ENCODE measurements at regions not wholly inside any gene's neighbourhood (a gene's known extent, or its start where the extent isn't known, plus 50 kb on each side); places are given as distances from the start of the nearest gene placed in this dataset.

GRCh38 chr12:25376985-25377384, 126.3 kb upstream of the KRAS start:
- H3K23me2 ChIP-seq (ENCODE audit: low read depth, low read length): no peaks in the 10 kb centered on the region
- H3K18ac ChIP-seq (ENCODE audit: extremely low read depth, low read length): no peak overlapping the region
- 78% methylated on average over 4 of the region's 4 CpGs; no CpG with 5 or more reads in 1 of the 2 experiments for WGBS, 2 experiments (ENCODE audit: extremely low coverage in 1 of 2, insufficient coverage in 1 of 2, insufficient read length in 1 of 2, insufficient replicate concordance in 2 of 2, low coverage in 1 of 2, low lambda C conversion rate in 2 of 2, missing lambda C conversion rate in 1 of 2)
- no peak overlapping the region for H4K91ac ChIP-seq (replicated peaks; ENCODE audit: insufficient read length, low read length)
- H3K4me3 ChIP-seq (ENCODE audit: extremely low read depth in 1 of 4, insufficient read depth in 2 of 4, low read depth in 3 of 4, low read length in 4 of 4): no peak overlapping the region
- no peak overlapping the region for H3K14ac ChIP-seq (ENCODE audit: insufficient read length)
- H2AK5ac ChIP-seq (ENCODE audit: low read depth, low read length): no peak overlapping the region
- H3K36me3 ChIP-seq (ENCODE audit: control insufficient read depth in 2 of 4, insufficient read depth in 4 of 4, low read length in 3 of 4): no peaks in the 10 kb centered on the region
- no peak overlapping the region for H3K27ac ChIP-seq (ENCODE audit: low read depth, low read length)
- H3K56ac ChIP-seq (replicated peaks; ENCODE audit: insufficient read length, low read depth, low read length): no peak overlapping the region
- no peaks in the 10 kb centered on the region for H3K4me1 ChIP-seq (replicated peaks in 1 of 4; ENCODE audit: control insufficient read depth in 3 of 4, insufficient read depth in 4 of 4, low read length in 3 of 4)
- no peaks in the 10 kb centered on the region for H3K79me1 ChIP-seq (ENCODE audit: low read depth, low read length)
- H3K4me2 ChIP-seq (ENCODE audit: insufficient read depth in 1 of 2, low read depth in 2 of 2, low read length in 2 of 2): no peak overlapping the region
- no peak for FAIRE-seq
- H3K9ac ChIP-seq (replicated peaks in 1 of 4; ENCODE audit: extremely low read depth in 1 of 4, low read depth in 3 of 4, low read length in 3 of 4): no peak overlapping the region
- H2BK12ac ChIP-seq (ENCODE audit: low read depth, low read length): no peak overlapping the region
- H2BK120ac ChIP-seq (replicated peaks; ENCODE audit: low read depth, low read length): no peak overlapping the region
- no peaks in the 10 kb centered on the region for H4K20me1 ChIP-seq (replicated peaks in 1 of 2; ENCODE audit: control insufficient read depth in 1 of 2, insufficient read depth in 2 of 2, low read length in 2 of 2)
- H4K8ac ChIP-seq (ENCODE audit: extremely low read depth, insufficient read depth, low read length): no peak overlapping the region
- H3K4ac ChIP-seq (replicated peaks; ENCODE audit: insufficient read length, low read depth, low read length): no peak overlapping the region
- no peak for TF ChIP-seq TEAD4 (IDR thresholded peaks at IDR 0.05; ENCODE audit: low read depth, low read length)
- no peak for TF ChIP-seq CBX8 (IDR thresholded peaks at IDR 0.05; ENCODE audit: borderline replicate concordance, low read depth, low read length)
- TF ChIP-seq SIX5 (IDR thresholded peaks at IDR 0.05; ENCODE audit: low read depth, low read length): no peak
- no peak for TF ChIP-seq YY1 (IDR thresholded peaks at IDR 0.05; ENCODE audit: low read depth, low read length)
- no peak for TF ChIP-seq EP300 (IDR thresholded peaks at IDR 0.05; ENCODE audit: borderline replicate concordance in 1 of 2, low read depth in 2 of 2, low read length in 2 of 2)
- no peak for TF ChIP-seq RNF2 (IDR thresholded peaks at IDR 0.05; ENCODE audit: borderline replicate concordance, low read depth, low read length, missing control alignments, poor library complexity, severe bottlenecking)
- no peak for TF ChIP-seq PHF8 (conservative IDR thresholded peaks at IDR 0.05; ENCODE audit: low read depth, low read length)
- no peak for TF ChIP-seq FOSL1 (IDR thresholded peaks at IDR 0.05; ENCODE audit: insufficient read depth, low read depth, low read length)
- TF ChIP-seq BCL11A (IDR thresholded peaks at IDR 0.05; ENCODE audit: low read depth in 2 of 2, low read length in 2 of 2): no peak
- TF ChIP-seq NRF1 (IDR thresholded peaks at IDR 0.05; ENCODE audit: low read depth, low read length): no peak
- no peak for TF ChIP-seq TAF1 (IDR thresholded peaks at IDR 0.05; ENCODE audit: low read depth, low read length)
- no peak for TF ChIP-seq NANOG (IDR thresholded peaks at IDR 0.05; ENCODE audit: insufficient read depth, low read depth, low read length, poor library complexity, severe bottlenecking)
- no peak for DNase-seq (ENCODE audit: low read depth in 1 of 2, low spot score in 2 of 2)
- H3K79me2 ChIP-seq (ENCODE audit: control insufficient read depth in 1 of 2, insufficient read depth in 2 of 2, low read length in 2 of 2): no peaks in the 10 kb centered on the region
- no peak overlapping the region for H2BK15ac ChIP-seq (ENCODE audit: low read length)
- CTCF ChIA-PET (ENCODE audit: partially characterized antibody): interaction anchor here (1.1 kb wide), 1 partner anchor 8 kb away, joined by 3 read pairs; no protein-coding TSS in a partner anchor
- no peak overlapping the region for H4K5ac ChIP-seq (ENCODE audit: insufficient read length, low read depth, low read length)
- H3K27me3 ChIP-seq (replicated peaks in 1 of 4; ENCODE audit: control insufficient read depth in 3 of 4, extremely low read depth in 1 of 4, insufficient read depth in 3 of 4, low read length in 3 of 4): 0 out of 7 replicates have a peak, but pooled peaks cover 0 to 2% (median 0%) of the 10 kb centered on the region in 4 experiments
- POLR2A ChIA-PET (ENCODE audit: partially characterized antibody): interaction anchor here (0.6 kb wide), 1 partner anchor 1437 kb away, joined by 3 read pairs; no protein-coding TSS in a partner anchor
- H2AFZ ChIP-seq (ENCODE audit: low read length): no peak overlapping the region
- no peak overlapping the region for H3K23ac ChIP-seq (ENCODE audit: insufficient read length)
- no peak overlapping the region for H2BK5ac ChIP-seq (ENCODE audit: low read depth, low read length)
- H3K9me3 ChIP-seq (ENCODE audit: insufficient read depth in 2 of 2, low read depth in 1 of 2, low read length in 1 of 2): no peaks in the 10 kb centered on the region
- H2BK20ac ChIP-seq (ENCODE audit: low read length): no peak overlapping the region

Data from H1 (cell line).